NCI-H345 (cell line): ENCODE measurements at regions not wholly inside any gene's neighbourhood (a gene's known extent, or its start where the extent isn't known, plus 50 kb on each side); places are given as distances from the start of the nearest gene placed in this dataset.

Source experiments
- DNase-seq: peaks from one replicate; lab custom pipeline; 2025; lab: John Stamatoyannopoulos, UW

DNA sequence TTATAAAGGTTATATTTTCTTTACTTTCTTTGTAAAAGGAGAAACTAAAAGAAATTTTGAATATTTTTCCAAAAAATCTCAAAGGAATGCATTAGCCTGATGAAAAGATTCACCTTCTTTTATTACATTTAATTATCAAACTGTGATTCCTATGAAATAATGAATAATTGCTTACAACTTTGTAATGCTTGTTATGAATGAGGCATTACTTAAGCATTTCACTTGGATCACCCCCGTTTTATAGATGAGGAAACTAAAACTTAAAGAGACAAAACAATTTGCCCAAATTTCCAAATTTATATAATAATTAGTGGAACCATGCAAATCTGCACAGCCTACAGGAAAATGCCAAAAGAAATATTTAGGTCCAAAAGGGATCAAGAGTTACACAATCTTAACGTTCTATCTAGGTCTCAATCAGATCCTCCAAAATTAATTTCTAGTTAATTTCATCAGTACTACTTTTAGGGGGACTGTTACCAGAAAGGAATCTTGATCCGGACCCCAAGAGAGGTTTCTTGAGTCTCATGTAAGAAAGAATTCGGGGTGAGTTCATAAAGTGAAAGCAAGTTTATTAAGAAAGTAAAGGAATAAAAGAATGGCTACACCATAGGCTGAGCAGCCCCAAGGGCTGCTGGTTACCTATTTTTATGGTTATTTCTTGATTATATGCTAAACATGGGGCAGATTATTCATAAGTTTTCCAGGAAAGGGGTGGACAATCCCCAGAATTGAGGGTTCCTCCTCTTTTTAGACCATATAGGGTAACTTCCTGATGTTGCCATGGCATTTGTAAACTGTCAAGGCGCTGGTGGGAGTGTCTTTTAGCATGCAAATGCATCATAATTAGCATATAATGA, 288.0 kb downstream of the ADGB start:
- DNase-seq = no peak

DNA sequence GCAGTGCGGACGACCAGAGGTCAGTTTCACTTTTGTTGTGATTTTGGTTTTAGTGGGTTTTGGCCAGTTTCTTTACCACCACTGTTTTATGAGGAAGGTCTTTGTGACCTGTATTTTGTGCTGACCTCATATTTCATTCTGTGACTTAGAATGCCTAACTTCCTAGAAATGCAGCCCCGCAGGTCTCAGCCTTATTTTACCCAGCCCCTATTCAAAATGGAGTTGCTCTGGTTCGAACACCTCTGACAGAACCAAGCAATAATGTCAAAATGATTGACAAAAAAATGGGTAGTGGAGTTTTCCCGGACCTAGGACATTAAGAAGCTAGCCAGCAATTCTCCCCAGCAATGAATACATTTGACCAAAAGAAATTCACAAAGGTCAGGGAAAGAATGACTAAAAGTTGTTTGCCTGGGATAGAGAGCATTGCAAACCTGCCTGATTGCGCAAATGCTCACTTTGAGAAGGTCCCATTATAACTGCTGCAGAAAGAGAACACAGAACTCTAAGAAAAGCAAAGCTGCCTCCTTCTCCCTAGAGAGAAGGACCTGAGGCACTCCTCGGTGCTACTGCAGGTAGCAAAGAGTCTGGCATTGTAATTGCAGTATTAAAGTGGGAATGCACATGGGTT, 288.8 kb downstream of the ADGB start:
- DNase-seq = no peak

DNA sequence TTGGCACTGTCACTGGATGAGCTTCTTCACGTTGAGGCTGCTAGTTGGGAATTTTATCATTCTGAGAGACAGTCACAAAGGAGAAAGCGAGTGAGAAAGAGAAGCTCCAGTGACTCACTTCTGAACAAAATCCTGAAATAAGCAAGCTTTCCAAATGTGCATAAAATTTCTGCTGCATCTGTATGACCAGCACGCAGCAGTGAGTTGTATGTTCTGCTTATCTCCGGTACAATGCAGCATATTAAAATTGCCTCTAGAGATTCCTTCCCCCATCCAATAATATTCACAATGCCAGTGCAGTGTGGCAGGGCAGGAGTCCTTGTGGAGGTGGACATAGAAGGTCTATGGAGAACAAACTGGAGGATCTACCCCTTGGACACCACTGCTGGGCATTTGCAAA, 290.5 kb downstream of the ADGB start:
- no peak for DNase-seq

DNA sequence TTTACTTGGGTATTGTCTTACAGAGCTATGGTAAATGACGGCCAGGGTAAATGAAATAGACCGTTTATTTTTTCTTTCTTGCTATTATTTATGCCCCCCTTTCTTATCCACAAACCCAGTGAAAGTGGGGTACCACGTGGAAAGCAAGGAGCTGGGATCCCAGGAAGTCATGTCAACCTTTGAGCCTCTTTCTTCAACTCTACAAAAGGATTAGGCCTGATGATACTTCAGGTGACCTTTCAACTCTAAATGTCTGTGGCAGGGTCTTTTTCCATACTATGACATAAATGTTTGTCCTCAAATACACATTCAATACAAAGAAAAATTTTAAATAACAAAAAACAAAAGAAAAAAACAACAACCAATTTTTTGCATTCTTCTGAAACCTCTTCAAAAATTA, 291.4 kb downstream of the ADGB start:
- DNase-seq = no peak

DNA sequence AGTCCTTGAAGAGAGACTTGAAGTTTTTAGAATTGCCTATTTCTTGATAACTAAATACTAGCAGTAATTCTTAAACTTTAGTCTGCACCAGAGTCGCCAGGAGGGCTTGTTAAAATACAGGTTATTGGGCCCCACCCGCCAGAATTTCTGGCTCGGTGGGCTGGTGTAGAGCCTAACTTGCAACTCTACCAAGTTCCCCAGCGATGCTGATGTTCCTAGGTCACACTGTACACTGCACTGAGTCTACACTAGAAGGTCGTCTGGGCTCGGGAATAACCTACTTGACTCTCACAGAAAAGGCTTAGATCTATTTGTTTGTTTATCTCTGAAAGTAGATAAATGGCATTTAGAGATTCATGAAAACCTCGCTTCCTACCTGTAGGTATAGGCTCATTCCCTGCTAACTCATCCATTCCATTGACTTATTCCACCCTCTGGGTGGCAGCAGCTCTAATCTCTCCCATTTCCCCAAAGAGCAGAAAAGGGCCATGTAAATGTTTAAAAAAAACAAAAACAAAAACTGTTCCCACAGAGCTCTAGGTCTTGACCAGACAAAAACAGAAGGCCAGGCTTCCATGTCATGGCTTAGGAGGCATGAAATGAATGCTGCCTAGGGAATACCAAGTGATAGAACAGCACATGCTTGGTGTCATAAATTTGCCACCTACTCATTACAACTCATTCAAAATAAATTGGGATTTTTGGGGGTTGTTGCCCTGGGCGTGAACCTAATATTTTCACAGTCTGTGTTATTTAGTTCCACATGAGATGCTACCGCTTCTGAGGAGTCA, 292.1 kb downstream of the ADGB start:
- DNase-seq = no peak

DNA sequence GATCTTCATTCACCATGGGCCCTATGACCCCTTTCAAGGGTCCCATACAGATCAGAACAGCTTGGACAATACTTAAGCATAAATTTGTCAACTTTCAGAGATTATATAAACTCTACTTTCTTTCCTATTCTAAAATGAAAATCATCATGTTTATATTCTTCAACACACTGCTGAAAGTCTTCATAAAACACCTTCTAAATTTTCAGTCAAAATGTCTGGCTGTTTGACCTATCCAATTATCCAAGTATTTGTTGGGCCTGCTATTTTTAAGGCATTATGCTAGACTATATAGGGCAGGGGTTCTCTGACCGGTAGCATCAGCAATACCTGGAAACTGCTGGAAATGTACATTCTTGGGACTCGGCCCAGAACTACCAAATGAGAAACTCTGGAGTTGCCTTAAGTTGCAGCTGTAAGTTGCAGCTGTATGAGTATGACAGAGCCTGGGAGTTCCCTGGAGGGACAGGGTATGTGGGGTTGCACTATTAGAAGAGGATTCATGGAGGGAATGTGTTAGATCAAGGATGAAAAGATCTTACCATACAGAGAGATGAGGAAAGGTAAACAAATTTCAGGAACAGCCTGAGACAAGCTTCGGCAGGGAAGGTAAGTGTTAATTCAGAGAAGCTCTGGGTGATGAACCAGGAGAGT, 293.0 kb downstream of the ADGB start:
- no peak for DNase-seq

DNA sequence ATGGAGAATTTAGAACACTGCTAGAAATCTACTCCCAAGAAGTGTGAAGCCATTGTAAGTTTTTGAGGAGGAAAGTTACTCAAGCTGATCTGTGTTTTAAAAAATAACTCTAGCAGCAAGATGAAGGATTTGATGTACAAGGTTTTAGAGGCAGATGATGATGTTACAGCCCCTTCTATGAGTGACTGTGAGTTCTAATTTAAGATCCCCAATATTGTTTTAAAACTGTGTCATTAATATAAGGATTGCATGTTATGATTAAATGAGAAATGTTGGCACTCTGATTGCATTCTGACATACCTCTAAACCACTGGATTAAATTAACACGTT, 293.5 kb downstream of the ADGB start:
- no peak for DNase-seq

DNA sequence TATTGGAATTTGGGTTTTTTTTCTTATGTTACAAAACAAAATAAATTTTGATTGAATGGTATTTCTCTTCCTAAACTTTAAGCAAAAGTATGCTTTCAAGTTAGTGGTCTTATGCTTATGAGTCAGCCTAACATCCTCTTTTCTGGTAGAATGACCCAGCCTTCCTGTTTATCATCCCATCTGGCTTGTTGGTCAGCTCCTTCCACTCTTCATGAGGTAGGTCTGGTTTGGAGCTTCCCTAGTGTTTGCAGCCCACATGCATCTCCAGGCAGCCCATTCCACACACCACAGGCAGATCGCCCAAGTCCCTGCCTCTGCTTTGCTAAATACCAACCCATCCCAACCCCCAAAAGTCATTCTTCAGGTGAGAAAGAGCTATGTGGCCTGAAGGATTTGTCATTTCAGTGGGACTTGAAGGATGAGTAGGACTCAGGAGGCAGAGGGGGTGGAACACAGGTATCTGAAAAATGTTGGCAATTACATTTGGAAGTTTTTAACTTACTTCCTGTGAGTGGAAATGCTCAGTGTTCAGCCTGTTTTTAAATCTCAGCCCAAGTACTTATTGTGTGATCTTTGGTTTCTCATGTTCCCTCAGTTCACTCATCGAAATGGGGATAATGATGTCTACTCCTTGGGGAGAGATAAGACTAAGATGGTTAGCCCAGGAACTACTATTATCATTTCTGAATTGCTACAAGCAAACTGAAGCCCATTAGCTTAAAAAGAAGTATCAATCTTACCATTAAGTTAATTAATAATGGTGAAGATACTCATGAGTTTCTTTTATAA, 294.0 kb downstream of the ADGB start:
- DNase-seq = no peak

DNA sequence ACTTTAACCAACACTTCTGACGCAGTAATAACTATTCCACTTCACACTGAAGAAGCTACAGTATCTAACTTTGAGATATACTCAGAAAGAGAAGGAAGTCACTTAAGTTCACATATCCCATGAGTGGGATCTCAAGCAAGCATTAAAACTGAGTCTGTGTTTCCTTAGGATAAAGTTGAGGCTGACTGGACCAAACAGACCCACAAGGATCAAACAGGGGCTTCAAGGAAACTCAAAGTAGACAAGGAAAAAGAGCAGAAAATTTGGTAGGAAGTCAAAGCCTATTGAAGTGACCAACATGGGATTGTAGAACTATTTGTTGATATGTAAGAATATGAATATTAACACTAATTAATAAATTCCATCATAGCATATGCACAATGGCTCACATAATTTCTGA, 294.9 kb downstream of the ADGB start:
- no peak for DNase-seq

DNA sequence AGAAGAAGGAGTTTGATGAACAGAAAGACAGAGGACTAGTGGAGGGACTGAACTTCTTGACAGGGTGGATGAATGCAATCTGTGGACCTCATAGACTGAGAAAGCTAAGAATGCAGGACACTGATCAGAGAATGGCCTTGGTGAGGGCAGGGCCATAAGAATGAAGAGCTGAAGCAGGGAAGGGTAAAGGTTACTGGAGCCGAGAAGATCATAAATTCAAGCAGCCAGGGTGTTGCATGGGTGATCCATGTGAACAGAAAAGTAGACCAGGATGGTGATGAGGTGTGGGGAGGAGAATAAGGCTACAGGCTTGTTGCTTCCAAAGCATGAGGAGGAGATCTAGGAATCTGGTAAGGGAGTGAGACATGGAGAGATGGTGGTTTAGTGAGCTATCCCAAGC, 295.9 kb downstream of the ADGB start:
- DNase-seq = no peak

DNA sequence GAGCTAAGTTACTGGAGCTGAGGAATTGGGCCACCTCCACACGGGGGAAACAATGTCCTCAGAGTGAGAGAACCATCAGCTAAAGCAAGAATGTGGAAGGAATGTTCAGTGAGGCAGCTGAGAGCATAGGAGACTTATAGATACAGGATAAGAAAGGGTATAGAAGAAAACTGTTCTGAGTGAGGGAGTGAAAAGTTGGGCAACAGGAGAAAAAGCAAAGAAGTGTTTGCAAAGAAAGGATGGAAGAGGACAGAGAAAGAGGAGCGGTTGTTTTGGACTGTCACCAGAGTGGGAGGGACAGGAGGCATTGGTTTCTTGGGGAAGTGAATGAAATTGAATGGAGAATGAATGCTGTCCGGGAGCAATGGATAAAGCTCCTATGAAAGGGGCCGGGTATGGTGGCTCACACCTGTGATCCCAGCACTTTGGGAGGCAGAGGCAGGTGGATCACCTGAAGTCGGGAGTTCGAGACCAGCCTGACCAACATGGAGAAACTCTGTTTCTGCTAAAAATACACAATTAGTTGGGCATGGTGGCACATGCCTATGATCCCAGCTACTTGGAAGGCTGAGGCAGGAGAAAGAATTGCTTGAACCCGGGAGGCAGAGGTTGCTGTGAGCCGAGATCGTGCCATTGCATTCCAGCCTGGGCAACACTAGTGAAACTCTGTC, 296.5 kb downstream of the ADGB start:
- no peak for DNase-seq

DNA sequence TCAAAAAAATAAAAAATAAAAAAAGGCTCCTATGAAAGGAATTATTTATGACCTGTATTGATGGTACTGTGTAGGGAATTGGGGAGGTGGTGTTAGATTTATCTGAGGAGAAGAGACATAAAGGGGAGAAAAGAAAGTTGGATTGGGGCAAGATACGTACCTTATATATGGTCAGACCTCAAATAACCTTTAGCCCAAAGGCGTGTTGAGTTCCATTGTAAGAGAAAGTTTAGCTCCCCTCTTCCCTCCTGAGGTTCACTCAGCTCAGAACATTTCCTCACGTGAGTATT, 296.9 kb downstream of the ADGB start:
- DNase-seq = no peak

DNA sequence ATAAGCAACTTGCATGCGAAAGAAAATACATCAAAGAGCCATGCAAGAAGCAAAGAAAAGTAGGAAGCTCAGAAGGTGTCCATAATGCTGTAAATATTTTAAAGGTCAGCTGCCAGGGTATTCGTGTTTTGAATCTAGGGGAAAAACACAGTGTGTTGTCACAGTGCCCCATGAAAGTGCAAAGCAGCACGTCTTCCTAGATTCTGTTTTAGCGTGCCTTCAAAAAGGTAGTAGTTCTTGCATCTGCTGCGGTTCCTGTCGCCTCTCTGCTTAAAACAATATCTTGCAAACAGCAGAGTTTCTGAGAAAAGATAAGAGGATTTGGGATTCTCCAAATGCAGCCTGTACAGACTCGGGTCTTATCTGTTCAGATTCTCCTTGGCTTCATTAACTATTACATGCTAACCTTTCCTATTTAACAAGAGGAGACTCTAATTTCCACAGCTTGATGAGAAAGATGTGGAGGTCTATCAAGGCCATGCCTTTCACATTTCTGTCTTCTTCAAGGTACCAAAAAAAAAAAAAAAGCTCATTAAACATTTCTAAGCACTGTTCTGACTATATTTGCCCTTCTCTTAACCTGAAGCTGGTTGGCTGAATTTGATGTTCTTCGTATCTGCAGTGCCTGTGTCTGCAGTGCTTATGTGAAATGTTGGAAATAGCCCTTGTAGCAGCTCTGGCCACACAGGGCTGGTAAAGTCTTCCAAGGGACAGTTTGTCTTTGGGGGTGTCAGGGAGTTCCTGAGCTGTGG, 297.5 kb downstream of the ADGB start:
- no peak for DNase-seq

DNA sequence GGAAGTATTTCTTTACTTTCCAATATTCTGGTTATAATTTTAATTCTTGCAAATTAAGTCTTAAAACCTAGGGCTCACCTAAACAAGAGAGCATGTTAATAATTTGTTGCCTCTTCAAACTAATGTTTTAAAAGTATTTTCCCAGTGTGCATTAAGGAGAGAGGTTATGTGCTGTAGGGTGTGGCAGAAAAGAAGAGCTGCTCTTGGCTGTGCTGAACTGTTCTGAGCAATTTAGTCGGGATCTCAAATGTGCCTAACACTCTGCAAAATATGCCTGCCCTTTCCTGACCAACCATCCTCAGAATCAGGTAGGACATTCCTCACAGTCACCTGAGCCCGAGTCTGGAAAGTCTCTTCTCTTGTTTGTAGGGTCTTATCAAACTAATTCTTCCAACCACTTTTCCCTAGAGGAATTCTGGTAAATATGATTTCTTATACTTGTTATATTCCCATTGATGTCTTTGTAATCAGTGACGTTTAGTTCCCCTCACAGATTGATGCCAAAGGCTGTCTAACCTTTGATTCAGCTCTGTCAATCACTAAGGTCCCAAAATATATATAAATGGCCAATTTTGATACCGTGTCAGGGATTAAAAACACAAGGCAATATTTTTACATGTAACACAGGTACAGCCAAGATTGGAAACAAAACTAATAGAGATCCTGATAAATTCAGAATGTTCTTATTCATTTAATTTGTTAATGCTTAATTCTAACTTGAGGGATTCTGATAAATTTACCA, 298.4 kb downstream of the ADGB start:
- DNase-seq = no peak

DNA sequence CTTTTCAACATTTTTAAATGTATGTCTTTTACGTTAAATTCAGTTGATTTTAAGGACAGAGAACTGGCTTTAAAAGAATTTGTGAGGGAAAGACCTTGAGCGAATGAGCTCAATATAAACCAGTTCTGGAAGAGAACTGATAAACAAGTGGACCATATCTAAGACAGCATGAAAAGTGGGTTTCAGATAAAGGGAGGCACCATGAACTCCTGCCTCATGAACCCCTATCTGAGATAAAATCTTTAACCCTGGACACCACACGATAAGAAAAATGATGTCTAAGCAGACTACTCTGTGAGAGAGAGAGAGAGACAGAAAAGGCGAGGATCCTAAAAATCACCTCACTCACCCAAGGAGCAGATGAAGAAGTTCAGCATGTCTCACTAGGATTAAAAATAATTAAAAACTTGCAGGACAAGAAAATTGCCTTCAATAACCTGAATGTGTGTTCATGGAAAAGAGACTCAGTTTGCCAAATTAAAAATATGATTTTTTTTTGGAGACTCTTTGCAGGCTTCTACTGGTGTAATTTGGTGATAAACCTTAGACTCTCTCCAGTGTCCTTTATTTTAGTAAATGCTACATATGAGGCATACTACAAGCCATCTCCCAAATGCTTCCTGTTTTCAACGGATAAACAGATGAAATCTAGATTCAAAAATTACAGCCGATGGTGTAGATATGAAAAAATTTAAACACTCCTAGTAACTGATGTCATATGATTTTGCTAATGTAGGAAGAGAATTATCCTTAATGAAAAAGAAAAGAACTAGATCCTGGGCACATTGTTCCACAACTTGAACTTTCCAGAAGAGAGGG, 299.5 kb downstream of the ADGB start:
- DNase-seq = no peak

DNA sequence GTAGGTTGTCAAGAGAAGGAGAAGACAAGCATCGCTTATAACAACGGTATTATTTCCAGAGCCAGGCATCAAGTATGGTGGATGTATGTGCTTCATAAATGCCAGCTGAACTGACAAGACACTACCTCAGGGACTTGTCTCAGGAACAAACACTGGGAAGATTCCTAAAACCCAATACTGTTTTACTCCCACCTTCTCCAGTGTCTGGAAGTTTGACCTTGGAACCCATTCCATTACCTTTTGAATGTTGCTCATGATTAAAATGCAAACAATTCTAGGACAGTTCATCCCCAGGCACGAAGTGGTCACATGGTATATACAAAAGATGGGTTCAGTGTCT, 300.1 kb downstream of the ADGB start:
- DNase-seq = no peak

DNA sequence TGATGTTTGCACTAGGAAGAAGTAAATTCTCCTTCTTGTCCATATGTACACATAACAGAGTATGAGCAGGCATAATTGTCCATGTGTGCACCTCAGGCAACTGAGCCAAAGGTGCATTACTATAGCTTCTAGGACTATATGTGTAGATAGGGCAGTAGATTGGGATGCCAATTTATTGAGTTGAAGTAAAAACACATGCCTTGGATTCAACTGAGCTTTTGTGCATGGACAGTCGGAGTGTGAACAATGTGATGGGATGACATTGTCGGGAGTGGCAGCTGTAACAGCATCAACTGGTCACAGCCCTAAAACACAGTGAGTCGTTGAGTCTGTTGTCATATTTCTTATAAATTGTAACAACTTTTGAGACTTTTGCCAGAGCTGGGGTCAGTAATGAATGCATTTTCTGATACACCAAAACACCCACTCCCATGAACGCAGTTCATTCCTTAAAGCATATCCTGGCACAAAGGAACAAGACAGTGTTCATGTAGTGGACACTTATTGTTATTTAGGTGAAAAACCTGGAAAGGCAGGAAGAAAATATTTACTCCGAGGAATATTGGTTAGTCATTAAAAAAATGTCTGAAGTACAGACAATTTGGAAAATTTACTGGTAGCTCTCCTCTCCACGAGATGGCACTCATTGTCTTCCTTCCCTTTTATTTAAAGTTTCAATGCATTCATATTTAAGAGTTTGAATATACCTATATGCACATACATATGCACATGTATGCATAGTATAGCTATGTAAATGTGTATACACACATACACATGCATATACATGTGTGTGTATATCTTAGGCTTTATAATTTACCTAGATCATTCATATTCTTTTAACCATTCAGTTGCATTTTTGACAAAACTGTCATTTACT, 302.0 kb upstream of the STXBP5 start:
- DNase-seq = no peak

DNA sequence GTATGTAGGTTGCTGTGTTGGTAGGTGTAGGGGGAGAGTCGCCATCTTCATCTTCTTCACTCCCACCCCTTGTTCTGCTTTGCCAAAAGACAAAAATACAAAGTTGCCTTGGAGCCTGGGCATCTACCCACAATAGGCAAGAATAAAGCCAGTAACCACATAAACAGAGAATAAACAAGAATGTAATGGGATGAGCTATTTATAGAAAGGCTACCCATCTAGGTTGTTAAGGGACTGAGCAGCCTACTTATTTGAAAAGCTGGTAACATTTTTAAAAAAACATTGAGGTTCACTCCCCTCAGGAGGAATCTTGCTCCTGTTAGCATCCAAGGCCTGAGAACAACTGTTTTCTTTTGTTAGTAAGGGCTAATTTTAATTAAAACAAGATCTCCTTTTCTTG, 301.4 kb upstream of the STXBP5 start:
- DNase-seq = no peak
